GM21515 (cell line): ENCODE measurements at regions not wholly inside any gene's neighbourhood (a gene's known extent, or its start where the extent isn't known, plus 50 kb on each side); places are given as distances from the start of the nearest gene placed in this dataset.

Experiments
- ATAC-seq: cut with Tn5 transposase; IDR thresholded peaks from one replicate; pipeline ENCODE4 v1.9.1; 2021; ENCODE audit not compliant: unreplicated experiment

- ATAC-seq, result no peak
Observed at GRCh38 chr4:104940927-104941326, 205.7 kb upstream of the TET2 start.

- no peak for ATAC-seq
Observed at GRCh38 chr4:104941661-104942062, 205.0 kb upstream of the TET2 start.

DNA sequence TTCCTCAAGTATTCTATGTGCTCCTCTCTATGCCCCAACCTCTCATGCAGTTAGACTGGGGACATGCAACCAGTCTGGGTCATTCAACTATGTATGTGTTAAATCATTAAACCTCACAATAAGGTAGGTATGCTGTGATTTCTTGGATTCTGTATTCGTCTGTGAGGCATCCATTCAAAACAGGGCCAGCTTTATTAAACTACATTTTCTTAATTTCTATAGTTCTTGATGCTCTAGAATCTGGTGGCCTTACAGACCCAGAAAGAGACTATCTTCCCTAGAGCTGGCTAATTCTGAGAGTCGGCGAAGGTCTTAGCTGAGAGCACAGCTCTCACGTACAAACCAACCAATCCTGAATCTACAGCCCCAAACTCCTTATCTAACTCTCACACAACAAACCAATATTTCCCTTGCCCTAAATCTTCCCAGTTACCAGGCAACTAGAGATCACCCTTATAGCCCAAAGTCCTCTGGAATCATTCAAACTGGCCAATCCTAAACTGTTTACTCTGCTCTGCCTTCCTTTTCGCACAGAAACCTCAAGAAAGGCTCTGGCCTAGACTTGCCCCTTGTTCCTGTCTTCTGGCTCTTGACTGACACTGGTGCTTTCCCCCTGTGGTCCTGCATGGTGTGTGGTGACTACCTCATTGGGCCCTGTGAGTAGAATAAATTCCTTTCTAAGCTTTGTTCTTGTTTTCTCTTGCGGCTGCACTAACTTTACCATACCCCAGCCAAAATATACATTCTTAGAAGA lies 203.5 kb upstream of the TET2 start:
- ATAC-seq, result peak; percentile 85

DNA sequence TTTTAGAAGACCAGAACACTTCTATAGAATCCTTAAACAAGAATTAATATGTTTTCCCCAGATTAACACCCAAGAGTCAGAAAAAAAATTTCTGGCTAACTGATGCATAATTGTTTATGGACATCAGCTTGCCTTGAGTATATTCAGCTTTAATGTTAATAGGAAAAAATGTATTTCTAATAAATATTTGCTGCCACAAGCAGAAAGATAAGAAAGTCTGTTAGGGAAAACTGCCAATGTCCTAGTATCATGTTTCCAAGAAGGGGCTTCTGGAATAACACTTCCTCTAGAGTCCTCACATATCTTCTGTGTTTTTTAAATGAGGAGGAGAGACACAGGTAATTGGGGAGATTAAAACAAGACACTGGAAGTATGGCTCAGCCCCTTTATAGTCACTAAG lies 202.1 kb upstream of the TET2 start:
- no peak for ATAC-seq

GRCh38 chr4:104964410-104965175 lies 182.1 kb upstream of the TET2 start:
- ATAC-seq, result peak; percentile 35

- ATAC-seq, result peak; percentile 97
Observed at GRCh38 chr4:104966349-104967033, 180.2 kb upstream of the TET2 start.

GRCh38 chr4:104967034-104967401 lies 179.7 kb upstream of the TET2 start:
- peak; percentile 14 for ATAC-seq

DNA sequence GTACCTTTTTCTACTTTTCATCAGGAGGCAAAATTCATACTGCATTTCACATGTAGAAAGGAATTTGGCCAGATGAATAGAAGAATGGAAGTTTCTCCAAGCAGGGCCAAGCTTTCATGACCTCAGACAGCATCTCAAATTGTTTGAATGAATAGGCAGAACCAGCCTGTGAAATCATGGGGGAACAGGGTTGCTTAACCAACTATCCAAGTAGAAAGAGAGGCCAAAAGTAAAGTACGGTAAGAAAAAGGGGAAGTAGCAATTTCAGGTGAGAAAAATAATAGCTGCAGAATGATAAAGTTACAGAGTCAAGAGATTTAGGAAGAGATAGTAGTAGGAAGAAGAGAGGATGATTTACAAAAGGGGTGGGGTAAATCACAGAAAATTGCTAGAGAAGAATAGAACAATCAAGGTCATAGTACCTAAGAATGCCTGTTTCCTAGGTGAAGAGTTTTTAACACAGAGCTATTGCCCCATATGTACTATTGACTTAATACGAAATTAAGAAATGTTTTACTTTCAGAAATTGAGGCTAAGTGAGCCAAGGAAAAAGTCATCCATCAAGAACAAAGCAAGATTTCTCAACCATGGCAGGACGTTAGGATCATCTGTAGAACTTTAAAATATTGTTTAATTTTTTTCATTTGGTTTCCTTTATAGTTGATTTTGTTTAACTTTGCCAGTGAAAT lies 177.1 kb upstream of the TET2 start:
- no peak for ATAC-seq

- no peak for ATAC-seq
Observed at GRCh38 chr4:104971462-104971861, 175.2 kb upstream of the TET2 start.

DNA sequence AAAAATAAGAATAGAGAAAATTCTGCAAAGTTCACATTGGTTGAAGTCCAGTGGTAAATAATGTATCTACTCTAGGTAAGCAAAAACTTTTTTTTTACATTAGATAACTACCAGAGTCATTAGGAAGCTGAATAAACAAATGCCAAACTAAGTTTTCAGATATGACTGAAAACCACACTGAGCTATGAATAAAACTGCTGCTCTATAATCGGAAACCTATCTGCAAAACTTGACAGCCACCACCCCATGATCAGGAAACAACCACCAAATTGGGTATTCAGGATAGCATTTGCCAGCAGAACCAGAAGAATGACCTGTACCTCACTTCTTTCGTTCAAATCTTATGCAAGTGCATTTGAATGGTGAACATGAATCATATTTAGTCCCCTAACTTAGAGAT lies 173.0 kb upstream of the TET2 start:
- ATAC-seq, result peak; percentile 40

GRCh38 chr4:104975617-104976016 lies 171.1 kb upstream of the TET2 start:
- ATAC-seq, result no peak

GRCh38 chr4:104976262-104976661 lies 170.4 kb upstream of the TET2 start:
- no peak for ATAC-seq

- no peak for ATAC-seq
Observed at GRCh38 chr4:104979083-104979760, 167.5 kb upstream of the TET2 start.

- no peak for ATAC-seq
Observed at GRCh38 chr4:104983615-104984179, 163.0 kb upstream of the TET2 start.

- no peak for ATAC-seq
Observed at GRCh38 chr4:104986306-104986705, 160.4 kb upstream of the TET2 start.

- no peak for ATAC-seq
Observed at GRCh38 chr4:104989371-104989770, 157.3 kb upstream of the TET2 start.

GRCh38 chr4:105002278-105002677 lies 144.4 kb upstream of the TET2 start:
- no peak for ATAC-seq

DNA sequence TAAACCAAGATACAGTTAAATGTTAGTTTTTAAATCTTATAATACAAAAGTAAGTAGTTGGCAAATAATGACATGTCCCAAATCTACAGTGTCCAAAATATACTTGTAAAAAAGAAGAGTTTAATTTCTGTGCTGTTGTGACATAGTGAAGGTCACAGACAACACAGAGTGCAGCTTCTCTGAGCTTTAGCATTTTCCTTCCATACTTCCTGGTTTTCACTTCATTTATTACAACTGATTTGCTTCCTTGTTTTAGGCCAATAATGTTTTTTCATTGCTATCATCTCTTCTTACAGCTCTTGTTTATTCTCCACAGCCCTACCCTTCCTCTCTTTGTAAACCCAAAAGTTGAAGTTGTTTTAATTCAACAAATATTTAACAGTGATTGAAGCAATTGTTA lies 132.4 kb upstream of the TET2 start:
- no peak for ATAC-seq

DNA sequence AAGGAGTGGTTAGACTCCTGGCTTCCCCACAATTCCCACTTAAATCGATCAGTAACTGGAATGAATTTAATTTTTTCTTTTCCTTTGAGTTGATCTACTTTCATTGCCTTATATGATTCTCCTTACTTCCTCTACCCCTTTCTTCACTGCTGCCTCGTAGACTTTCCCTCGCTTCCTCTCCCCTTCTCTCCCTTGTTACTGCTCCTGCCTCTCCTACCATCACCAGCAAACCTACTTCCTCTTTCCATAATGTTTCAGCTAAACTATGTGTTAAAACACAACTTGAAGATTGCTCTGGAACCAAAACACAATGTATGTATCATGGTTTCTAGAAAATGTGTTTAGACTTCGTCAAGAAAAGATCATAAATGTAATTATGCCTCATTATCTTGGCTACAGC lies 132.0 kb upstream of the TET2 start:
- no peak for ATAC-seq

GRCh38 chr4:105015750-105016149 lies 130.9 kb upstream of the TET2 start:
- ATAC-seq, result no peak
